Kidney (tissue), 13 donors: ENCODE measurements at regions not wholly inside any gene's neighbourhood (a gene's known extent, or its start where the extent isn't known, plus 50 kb on each side); places are given as distances from the start of the nearest gene placed in this dataset.

Experiments
- DNase-seq, 5 donors: peaks; one replicate each; pipeline ENCODE4 v3.0.0-alpha.2; 2013 to 2020
- FAIRE-seq: peaks from 2 replicates; lab custom pipeline; 2012; peaks lifted over from hg19 to GRCh38; lab: Jason Lieb, UNC
- H3K27ac ChIP-seq, 2 donors: one replicate each; pipeline ENCODE4 v1.7.0; 2013; ENCODE audit warnings: low read depth in 2 of 2, low read length in 2 of 2, inconsistent platforms in 1 of 2
- H3K27me3 ChIP-seq: one replicate; pipeline ENCODE4 v1.7.1; 2013; ENCODE audit warnings: low read length, inconsistent platforms; ENCODE audit not compliant: control insufficient read depth, insufficient read depth
- H3K36me3 ChIP-seq, 3 donors: one replicate each; pipeline versions ENCODE4 v1.7.0 to v1.7.1; 2013; ENCODE audit warnings: low read length in 3 of 3, control low read depth in 1 of 3, inconsistent platforms in 1 of 3; ENCODE audit not compliant: insufficient read depth in 3 of 3, control insufficient read depth in 2 of 3
- H3K4me1 ChIP-seq, 3 donors: one replicate each; pipeline versions ENCODE4 v1.7.0 to v1.7.1; 2013; ENCODE audit warnings: low read length in 3 of 3, inconsistent platforms in 1 of 3, low read depth in 1 of 3; ENCODE audit not compliant: control insufficient read depth in 2 of 3, insufficient read depth in 2 of 3
- H3K4me3 ChIP-seq, 3 donors: one replicate each; pipeline versions ENCODE4 v1.7.0 to v1.8.1; 2013; ENCODE audit warnings: low read length in 3 of 3, control low read depth in 1 of 3, inconsistent platforms in 1 of 3
- H3K9ac ChIP-seq, 3 donors: one replicate each; pipeline versions ENCODE4 v1.7.0 to v1.7.1; 2013; ENCODE audit warnings: low read length in 3 of 3, control low read depth in 1 of 3, inconsistent platforms in 1 of 3
- H3K9me3 ChIP-seq, 3 donors: one replicate each; pipeline versions ENCODE4 v1.7.0 to v1.7.1; 2013; ENCODE audit warnings: low read length in 3 of 3, control low read depth in 1 of 3, inconsistent platforms in 1 of 3; ENCODE audit not compliant: control insufficient read depth in 2 of 3, insufficient read depth in 1 of 3
- intact Hi-C: fragments of 100-400 bp; cut with DNase I; formaldehyde crosslinking; loops from one replicate; pipeline ENCODE4 v1.11.1; 2022
- TF ChIP-seq, protein P1 (sequence below): IDR thresholded peaks from 3 replicates; pipeline ENCODE4 v1.5.1; 2012; ENCODE audit warnings: mild to moderate bottlenecking, moderate library complexity, borderline replicate concordance; ENCODE audit not compliant: insufficient read depth; ENCODE audit errors: extremely low read depth
- donor health status: control.
- donor health status: control.
- donor health status: control.
- donor health status: control.
- donor health status: control.
- donor health status: DM: yes; HTN: yes; CAD: no.
- donor health status: Normal renal cell carcinoma (clear cell type).

DNA sequence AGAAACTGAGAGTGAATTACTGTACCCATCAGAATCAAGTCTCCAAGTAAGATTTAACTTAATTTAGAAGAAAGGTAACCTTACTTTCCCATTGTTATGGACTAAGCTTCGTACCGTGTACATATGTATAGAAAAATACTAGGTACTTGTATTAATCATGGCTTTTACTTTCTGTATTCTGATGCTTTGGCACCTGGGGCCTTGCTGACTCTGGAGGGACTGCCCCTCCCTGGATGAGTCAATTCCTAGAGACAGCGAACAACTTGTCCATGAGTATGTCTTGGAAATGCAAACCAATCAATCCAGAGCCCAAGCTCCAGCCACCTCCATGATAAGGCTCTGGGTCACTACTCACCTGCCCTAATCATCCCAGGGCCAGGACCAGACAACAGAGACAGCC, 50.0 kb upstream of the DGKG start:
- intact Hi-C loops: no loop called here
- no peak overlapping the region for H3K27ac ChIP-seq
- DNase-seq: no peak

More for the DNA sequence above, 50.0 kb upstream of the DGKG start:
- TF ChIP-seq, protein P1, sequence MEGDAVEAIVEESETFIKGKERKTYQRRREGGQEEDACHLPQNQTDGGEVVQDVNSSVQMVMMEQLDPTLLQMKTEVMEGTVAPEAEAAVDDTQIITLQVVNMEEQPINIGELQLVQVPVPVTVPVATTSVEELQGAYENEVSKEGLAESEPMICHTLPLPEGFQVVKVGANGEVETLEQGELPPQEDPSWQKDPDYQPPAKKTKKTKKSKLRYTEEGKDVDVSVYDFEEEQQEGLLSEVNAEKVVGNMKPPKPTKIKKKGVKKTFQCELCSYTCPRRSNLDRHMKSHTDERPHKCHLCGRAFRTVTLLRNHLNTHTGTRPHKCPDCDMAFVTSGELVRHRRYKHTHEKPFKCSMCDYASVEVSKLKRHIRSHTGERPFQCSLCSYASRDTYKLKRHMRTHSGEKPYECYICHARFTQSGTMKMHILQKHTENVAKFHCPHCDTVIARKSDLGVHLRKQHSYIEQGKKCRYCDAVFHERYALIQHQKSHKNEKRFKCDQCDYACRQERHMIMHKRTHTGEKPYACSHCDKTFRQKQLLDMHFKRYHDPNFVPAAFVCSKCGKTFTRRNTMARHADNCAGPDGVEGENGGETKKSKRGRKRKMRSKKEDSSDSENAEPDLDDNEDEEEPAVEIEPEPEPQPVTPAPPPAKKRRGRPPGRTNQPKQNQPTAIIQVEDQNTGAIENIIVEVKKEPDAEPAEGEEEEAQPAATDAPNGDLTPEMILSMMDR: no peak
- no peaks in the 10 kb centered on the region for H3K9me3 ChIP-seq
- no peak overlapping the region for H3K4me3 ChIP-seq
- FAIRE-seq: no peak
- no peaks in the 10 kb centered on the region for H3K36me3 ChIP-seq
- H3K27me3 ChIP-seq: no peaks in the 10 kb centered on the region
- H3K4me1 ChIP-seq: peaks cover 0 to 14% (median 12%) of the 10 kb centered on the region in 3 donors
- H3K9ac ChIP-seq: no peak overlapping the region
